GM21576 (cell line): ENCODE measurements at regions not wholly inside any gene's neighbourhood (a gene's known extent, or its start where the extent isn't known, plus 50 kb on each side); places are given as distances from the start of the nearest gene placed in this dataset.
"Not testable (repeated sequence)": the region's sequence is repeated elsewhere in the genome, so short reads cannot be mapped to it uniquely, and the experiment has no call there.

Experiments
- ATAC-seq: cut with Tn5 transposase; IDR thresholded peaks from one replicate; pipeline ENCODE4 v1.9.1; 2021; ENCODE audit warnings: mild to moderate bottlenecking, moderate library complexity; ENCODE audit not compliant: unreplicated experiment

DNA sequence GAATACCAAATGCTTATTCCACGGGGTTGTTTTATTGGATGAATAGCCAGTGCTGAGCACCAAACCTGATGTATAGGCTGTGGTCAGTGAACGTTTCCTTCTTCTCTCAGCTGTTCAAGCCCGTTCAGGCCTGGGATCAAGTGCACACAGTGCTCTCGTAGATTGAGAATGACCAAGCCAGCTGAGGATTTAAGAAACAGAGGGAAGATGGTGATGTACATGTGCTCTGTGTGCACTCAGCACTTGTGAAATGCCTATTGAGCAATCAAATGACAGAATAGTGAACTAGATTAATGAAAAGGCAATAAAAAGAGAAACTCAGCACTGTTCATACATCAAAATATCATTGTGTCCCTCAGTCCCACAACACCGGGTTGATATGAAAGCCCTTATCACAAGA is 302.5 kb downstream of the BMPER start:
- ATAC-seq: no peak

GRCh38 chr7:34208878-34209621 is 303.7 kb downstream of the BMPER start:
- ATAC-seq: no peak

DNA sequence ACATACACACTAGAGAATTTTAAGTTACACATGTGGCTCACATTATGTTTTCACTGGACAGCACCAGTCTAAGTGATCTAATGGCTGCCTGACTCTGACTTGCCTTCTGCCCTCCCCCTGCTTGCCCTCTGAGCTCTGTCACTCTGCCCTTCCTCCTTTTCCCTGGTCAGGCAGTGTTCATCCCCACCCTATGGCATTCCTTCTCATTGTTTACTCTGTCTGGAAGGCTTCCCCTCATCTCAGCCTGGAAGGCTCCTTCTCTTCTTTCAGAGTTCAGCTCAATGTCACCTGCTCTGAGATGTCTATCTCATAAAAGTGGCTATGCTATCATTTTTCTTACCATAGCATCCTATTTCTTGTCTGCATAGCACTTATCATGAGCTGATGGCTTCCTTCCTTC is 305.7 kb downstream of the BMPER start:
- no peak for ATAC-seq

DNA sequence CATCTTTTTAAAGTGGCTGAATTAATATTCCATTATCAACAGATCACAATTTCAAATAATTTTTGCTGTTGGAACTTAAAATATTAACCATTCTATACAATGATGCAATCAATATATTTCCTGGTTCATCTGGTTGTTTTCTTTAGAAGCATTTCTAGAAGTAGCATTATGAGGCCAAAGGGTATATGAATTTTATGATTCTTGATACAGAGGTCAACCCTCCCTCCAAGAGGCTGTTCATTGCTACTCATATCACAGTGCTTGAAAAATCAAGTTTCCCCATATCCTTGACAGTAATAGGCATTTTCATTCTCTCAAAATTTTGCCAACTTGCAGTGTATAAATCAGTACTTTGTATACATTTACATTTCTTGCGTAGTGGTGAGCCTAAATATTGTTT is 312.6 kb downstream of the BMPER start:
- no peak for ATAC-seq

DNA sequence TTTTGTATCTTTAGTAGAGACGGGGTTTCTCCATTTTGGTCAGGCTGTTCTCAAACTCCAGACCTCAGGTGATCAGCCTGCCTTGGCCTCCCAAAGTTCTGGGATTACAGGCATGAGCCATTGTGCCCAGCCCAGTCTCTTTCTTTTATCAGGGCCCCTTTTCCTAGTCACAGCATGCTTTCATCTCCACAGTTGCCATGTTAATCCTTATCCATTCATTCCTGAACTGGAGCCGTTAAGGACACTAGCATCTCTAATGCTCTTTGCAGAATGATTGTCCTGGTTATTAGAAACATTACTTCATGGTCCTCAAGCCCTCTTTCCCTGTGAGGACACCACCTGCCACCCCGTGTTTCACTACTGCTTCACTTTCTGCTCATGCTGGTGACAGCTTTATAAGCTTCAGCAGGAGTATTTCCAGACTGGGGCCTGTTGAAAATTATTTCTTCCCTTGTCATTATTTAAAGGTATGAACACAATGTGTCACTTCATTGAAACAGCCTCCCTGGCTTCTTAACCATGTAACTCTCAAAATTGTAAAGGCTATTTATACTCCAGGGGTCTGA is 313.9 kb downstream of the BMPER start:
- no peak for ATAC-seq

GRCh38 chr7:34220506-34221185 is 315.3 kb downstream of the BMPER start:
- no peak for ATAC-seq

DNA sequence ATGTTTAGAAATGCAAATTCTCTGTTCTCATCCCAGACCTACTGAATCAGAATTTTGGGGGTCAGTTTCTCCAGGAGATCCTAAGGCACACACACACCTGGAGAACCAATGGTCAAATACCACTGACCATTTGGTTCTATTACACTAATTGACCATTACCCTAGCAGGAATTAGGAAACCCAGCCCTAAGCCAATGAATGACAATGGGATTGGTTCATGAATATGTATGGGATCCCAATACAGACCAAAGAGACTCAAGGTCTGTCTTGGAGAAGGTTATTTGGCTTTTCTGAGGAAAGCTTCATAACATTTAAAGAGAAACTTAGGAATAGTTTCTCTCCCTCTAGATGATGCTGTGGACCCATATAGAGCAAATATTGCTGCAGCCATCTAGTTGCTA is 317.0 kb downstream of the BMPER start:
- ATAC-seq: no peak

GRCh38 chr7:34222722-34223121 is 317.4 kb downstream of the BMPER start:
- ATAC-seq: no peak

DNA sequence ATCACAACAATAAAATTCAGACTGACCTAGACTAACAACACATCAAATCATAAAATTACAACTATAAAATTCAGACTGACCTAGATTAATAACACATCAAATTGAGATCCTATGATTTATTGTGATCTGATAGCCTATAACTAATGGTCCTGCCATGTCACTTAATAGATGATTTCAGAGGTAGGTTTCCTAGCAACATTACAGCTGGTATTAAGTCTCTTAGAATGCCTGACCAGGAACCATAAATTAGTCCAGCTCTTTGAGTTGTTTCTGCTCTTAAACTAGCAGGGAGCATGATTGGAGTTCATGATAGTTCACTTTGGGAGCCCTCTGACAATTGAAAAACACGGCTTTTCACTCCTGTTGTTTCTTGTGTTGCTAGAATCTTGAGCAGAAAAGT is 318.9 kb downstream of the BMPER start:
- no peak for ATAC-seq

DNA sequence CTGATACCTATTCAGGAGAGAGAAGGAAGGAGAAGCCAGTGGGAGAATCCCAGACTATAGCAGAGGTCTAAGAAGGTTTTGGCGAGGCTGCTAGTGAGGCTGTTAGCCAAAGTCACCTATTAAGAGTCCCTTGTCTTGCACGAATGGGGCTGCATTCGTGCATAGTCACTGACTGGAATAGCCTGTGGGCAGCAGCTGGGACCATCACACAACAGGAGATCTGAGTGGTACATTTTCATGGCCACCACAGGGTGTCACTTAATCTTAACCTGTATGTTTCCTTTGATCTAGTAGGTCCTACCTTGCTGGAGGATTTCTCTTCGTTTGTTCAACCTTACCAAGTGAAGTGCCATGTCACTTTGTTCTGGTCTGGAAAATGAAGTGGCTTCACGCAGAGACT is 319.9 kb downstream of the BMPER start:
- ATAC-seq: no peak

DNA sequence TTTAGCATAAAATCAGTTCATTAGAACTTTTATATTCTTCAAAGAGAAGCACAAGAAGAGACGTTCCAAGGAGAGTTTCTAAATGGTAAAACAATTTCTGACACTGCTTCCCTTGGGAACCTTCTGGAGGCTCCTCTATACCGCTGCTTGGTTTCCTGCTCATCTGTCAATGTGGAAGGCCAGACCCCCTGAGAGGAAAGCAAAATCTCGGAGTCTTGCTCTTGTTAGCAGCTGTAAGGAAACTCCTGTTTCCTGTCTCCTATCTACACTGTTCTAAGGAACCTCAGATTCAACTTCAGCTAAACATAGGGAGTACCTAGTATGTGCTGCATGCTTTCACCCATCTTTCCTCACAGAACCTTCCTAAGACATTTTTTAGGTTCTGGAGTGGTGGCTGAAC is 322.2 kb downstream of the BMPER start:
- no peak for ATAC-seq

- ATAC-seq: not testable (repeated sequence)
Measured at GRCh38 chr7:34235101-34235500, 329.8 kb downstream of the BMPER start.

GRCh38 chr7:34236057-34236456 is 330.7 kb downstream of the BMPER start:
- no peak for ATAC-seq

- no peak for ATAC-seq
Measured at GRCh38 chr7:34236839-34237492, 331.6 kb downstream of the BMPER start.

DNA sequence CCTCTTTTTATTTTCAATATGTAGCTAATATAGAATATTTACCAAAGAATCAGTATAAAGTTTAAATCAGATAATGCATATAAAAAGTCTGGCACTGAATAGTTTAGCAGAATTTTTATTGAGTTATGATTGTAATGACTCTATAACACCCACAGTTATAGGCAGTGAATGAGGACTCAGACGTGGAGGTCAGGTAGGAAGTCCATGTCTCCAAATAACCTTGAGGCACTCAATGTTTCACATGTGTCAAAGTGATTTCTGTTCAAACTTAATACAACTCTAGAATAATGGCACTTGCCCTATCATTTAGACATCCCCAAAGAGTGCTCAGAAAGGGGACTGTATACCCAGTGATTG is 332.1 kb downstream of the BMPER start:
- ATAC-seq: no peak

GRCh38 chr7:34240417-34240816 is 335.1 kb downstream of the BMPER start:
- ATAC-seq: no peak

- no peak for ATAC-seq
Measured at GRCh38 chr7:34242391-34242790, 337.1 kb downstream of the BMPER start.

DNA sequence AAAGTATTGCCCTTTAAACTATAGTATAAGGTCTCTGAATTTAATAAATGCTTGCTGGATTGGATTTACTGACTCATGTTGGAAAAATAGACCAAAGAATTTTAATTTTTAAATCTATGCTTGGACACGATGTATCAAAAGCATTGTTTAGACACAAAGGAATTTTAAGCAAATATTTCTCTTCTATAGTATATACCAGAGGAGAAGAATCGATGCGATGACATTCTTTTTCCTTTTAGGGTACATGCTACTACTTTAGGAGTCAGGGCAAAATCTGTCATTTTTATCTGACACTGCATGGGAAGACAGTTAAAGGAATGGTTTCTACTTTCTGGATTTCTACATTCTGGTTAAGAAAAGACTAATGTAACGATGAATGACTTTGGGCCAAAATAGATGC is 339.9 kb downstream of the BMPER start:
- ATAC-seq: no peak

GRCh38 chr7:34247468-34247867 is 342.1 kb downstream of the BMPER start:
- no peak for ATAC-seq

- ATAC-seq: no peak
Measured at GRCh38 chr7:34249192-34249591, 343.9 kb downstream of the BMPER start.

GRCh38 chr7:34260279-34260678 is 354.9 kb downstream of the BMPER start:
- ATAC-seq: no peak

- no peak for ATAC-seq
Measured at GRCh38 chr7:34263168-34263567, 357.8 kb downstream of the BMPER start.
